Endometrium (tissue), 2 donors: ENCODE measurements at regions not wholly inside any gene's neighbourhood (a gene's known extent, or its start where the extent isn't known, plus 50 kb on each side); places are given as distances from the start of the nearest gene placed in this dataset.

Experiments
- FAIRE-seq: peaks from 2 replicates; lab custom pipeline; 2012; peaks lifted over from hg19 to GRCh38; lab: Jason Lieb, UNC
- donor health status: control.
- donor health status: control.

- FAIRE-seq = no peak
Observed at GRCh38 chr2:45212953-45213635, 203.8 kb upstream of the SIX2 start.

- FAIRE-seq = no peak
Observed at GRCh38 chr2:45211636-45212035, 202.4 kb upstream of the SIX2 start.

- no peak for FAIRE-seq
Observed at GRCh38 chr2:45210462-45211195, 201.4 kb upstream of the SIX2 start.

GRCh38 chr2:45209875-45210274 lies 200.6 kb upstream of the SIX2 start:
- no peak for FAIRE-seq

- no peak for FAIRE-seq
Observed at GRCh38 chr2:45209302-45209701, 200.1 kb upstream of the SIX2 start.

- FAIRE-seq = no peak
Observed at GRCh38 chr2:45207101-45207500, 197.8 kb upstream of the SIX2 start.

- no peak for FAIRE-seq
Observed at GRCh38 chr2:45205985-45206384, 196.7 kb upstream of the SIX2 start.

- no peak for FAIRE-seq
Observed at GRCh38 chr2:45205480-45205879, 196.2 kb upstream of the SIX2 start.

- FAIRE-seq = no peak
Observed at GRCh38 chr2:45203400-45203799, 194.1 kb upstream of the SIX2 start.

- FAIRE-seq = no peak
Observed at GRCh38 chr2:45199973-45200372, 190.7 kb upstream of the SIX2 start.

GRCh38 chr2:45195916-45196315 lies 186.7 kb upstream of the SIX2 start:
- no peak for FAIRE-seq

GRCh38 chr2:45194596-45194995 lies 185.3 kb upstream of the SIX2 start:
- no peak for FAIRE-seq

GRCh38 chr2:45193581-45193980 lies 184.3 kb upstream of the SIX2 start:
- no peak for FAIRE-seq

GRCh38 chr2:45192991-45193390 lies 183.7 kb upstream of the SIX2 start:
- no peak for FAIRE-seq

GRCh38 chr2:45192481-45192880 lies 183.2 kb upstream of the SIX2 start:
- no peak for FAIRE-seq

- FAIRE-seq = peak; percentile 12
Observed at GRCh38 chr2:45191976-45192375, 182.7 kb upstream of the SIX2 start.

- no peak for FAIRE-seq
Observed at GRCh38 chr2:45191146-45191863, 182.1 kb upstream of the SIX2 start.

GRCh38 chr2:45190481-45190942 lies 181.3 kb upstream of the SIX2 start:
- no peak for FAIRE-seq

- FAIRE-seq = no peak
Observed at GRCh38 chr2:45184606-45185005, 175.4 kb upstream of the SIX2 start.

- no peak for FAIRE-seq
Observed at GRCh38 chr2:45182667-45183295, 173.5 kb upstream of the SIX2 start.

GRCh38 chr2:45180779-45181178 lies 171.5 kb upstream of the SIX2 start:
- FAIRE-seq = no peak

- no peak for FAIRE-seq
Observed at GRCh38 chr2:45180033-45180746, 170.9 kb upstream of the SIX2 start.
